ENCODE measurements at regions not wholly inside any gene's neighbourhood (a gene's known extent, or its start where the extent isn't known, plus 50 kb on each side); places are given as distances from the start of the nearest gene placed in this dataset.

GRCh38 chr3:157705258-157705657, 202.0 kb upstream of the VEPH1 start:
- TF ChIP-seq CTCF (IDR thresholded peaks at IDR 0.05) (no peak), POLR2A (IDR thresholded peaks at IDR 0.05) (no peak)
